Inflammatory macrophage (primary cell): ENCODE measurements at regions not wholly inside any gene's neighbourhood (a gene's known extent, or its start where the extent isn't known, plus 50 kb on each side); places are given as distances from the start of the nearest gene placed in this dataset.
"Not testable (repeated sequence)": the region's sequence is repeated elsewhere in the genome, so short reads cannot be mapped to it uniquely, and the experiment has no call there.

Source experiments
- DNase-seq, 2 donors: peaks; one replicate each; pipeline ENCODE4 v3.0.0-alpha.2; 2020 to 2022

DNA sequence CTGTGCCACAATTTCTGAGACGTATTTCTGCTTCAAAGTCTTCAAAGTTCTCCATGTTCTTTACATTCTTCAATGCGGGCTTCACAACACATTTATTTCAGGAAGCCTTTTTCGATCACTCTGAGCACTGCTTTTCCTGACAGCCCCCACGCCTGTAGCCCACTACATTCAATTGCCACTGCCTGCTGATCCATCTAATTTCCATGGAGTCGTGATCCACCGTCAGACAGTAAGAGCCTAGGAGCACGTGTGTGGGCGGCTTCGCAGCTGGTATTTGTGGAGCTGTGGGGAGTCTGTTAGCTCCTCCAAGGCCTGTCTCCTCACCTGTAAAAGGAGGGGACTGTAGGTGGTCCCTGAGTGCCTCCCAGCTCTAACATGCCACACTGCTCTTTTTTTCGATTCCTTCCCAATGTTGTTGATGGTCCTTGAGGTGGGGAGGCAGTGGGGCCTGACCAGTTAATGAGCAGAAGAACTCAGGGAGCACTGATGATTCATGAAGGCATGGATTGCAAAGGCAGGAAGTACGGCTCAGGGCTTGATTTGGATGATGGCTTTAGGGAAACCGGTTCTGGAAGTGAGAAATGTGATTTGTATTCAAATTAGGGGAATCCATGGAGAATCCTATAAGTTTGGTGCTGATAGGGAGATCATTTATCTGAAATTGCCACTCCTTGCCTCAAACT, 401.1 kb upstream of the PODXL start:
- DNase-seq, result no peak

DNA sequence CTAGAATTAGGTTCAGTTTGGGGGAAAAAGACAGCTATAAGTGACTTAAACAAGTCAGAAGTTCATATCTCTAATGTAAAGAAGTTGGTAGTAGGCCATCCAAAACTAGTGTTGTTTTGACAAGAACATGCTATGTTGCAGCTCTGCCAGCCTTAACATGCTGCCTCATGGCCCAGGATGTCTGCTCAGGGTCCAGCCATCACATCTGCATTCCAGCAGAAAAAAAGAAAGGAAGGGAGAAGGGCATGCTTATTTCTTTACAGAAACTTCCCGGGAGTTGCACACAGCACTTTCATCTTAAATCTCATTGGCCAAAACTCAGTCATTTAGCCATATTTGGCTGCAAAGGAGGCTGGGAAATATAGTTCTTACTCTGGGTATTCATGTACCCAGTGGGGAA, 400.4 kb upstream of the PODXL start:
- no peak for DNase-seq

- DNase-seq, result no peak
Measured at GRCh38 chr7:131955679-131956078, 399.3 kb upstream of the PODXL start.

DNA sequence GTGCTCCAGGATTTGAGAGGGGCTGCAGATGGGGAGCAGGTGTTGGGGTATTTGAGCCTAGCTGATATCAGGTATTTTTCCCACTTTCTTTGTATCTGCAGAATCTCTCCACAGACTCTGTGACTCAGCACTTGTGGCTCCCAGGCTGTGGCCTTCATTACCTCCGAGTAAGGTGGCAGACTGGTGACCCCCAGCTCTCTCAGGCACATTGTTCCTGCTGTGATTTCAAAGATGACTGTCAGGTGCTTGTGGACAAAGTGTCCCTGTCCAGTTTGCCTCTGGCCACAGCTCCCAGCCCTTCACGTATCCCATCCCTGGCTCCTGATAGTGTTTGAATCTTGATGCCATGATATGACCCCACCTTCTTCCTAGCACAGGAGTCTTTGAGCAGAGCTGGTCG, 396.8 kb upstream of the PODXL start:
- no peak for DNase-seq

GRCh38 chr7:131952365-131952764, 395.9 kb upstream of the PODXL start:
- no peak for DNase-seq

- no peak for DNase-seq
Measured at GRCh38 chr7:131950758-131951157, 394.3 kb upstream of the PODXL start.

GRCh38 chr7:131949659-131950058, 393.2 kb upstream of the PODXL start:
- DNase-seq, result no peak

- no peak for DNase-seq
Measured at GRCh38 chr7:131948434-131949053, 392.1 kb upstream of the PODXL start.

GRCh38 chr7:131947661-131948060, 391.2 kb upstream of the PODXL start:
- no peak for DNase-seq

DNA sequence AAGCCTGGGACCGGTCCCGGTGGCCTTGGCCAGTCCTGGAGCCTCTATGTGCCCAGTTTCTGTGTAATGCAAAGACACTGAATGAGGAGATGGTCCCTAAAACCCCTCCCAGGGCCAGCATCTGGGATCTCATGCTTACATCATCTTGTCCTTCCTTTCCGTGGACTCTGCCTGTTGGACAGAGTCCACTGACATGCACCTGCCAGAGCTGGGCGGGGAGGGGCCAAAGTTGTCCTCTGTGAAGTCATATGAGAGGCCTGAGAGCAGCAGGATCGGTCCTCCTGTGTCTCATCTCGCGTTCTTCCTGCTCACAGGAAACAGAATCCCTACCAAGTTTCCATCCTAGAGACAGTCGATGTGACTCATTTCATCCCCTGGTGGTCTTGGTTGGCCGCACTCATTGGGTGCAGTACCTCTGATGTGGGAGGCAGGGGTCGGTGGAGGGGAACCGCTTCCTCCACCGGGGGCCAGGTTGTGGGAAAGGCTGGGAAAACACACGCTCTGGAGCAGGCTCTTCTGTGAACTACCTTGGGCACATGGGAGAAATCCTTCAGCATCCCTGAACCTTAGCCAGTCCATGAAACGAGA, 389.6 kb upstream of the PODXL start:
- DNase-seq, result no peak

DNA sequence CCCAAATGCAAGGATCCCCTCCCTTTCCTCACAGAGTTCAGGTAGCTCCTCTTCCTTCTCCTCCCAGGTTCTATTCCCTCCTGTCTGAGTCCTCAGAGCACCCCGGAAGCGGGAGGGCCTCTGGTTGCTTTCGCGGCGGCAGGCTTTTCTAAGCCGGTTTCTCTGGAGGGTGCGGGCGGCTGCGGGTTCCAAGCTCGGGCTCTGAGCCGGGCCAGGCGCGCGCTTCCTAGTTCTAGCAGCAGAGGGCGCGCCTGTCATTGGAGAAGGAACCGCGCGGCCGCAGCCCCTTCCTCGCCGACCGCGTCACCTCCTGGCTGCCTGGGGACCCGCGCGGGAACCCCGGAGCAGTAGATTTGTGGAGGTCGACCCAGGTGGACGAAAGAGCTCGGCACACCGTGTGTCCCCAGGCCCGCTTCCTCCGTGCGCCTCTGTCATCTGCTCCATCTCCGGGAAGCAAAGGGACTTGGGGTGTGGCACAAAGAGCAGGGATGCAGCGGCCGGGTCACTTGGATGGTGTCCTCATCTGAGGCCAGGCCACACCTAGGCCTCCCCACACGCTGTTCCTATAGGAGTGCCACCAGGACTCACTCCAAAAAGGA, 389.0 kb upstream of the PODXL start:
- peak in 1 of 2 donors; percentile 26 for DNase-seq

- DNase-seq, result no peak
Measured at GRCh38 chr7:131944556-131945069, 388.2 kb upstream of the PODXL start.

DNA sequence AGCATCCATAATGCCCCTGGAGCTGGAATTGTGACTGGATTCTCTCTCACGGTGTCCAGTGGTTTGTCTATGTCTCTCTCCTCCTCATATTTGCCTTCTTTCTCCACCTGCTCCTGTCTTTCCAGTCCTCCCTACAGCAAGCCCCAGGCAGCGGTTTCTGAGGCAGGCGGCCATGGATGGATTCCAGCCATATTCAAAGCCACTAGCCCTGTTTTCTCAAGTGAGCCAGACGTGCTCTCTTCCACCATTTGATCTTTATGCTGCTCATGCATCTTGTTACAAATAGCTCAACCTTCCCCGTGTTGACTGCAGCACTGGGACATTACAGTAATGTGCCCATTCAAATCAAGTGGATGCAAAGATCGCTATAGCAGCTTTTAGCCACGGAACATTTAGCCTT, 387.2 kb upstream of the PODXL start:
- DNase-seq, result no peak

DNA sequence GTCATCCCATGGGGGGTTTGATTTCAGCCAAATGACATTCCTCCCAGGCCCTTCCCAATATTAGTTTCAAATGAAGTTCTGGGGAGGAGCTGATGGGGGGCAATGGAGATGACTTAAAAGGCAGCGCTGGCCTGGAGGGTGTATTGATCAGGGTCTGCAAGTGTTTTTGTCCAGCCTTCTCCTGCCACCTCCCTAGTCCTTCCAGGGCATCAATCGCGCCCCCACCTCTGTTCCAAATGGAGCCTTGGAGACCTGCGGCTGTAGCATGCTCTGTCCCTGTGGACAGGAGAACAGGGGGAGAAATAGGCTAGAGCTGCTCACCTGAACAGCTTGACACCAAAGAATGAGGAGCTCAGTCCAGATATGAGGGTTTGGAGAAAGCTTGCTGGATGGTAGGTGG, 386.8 kb upstream of the PODXL start:
- DNase-seq, result no peak

DNA sequence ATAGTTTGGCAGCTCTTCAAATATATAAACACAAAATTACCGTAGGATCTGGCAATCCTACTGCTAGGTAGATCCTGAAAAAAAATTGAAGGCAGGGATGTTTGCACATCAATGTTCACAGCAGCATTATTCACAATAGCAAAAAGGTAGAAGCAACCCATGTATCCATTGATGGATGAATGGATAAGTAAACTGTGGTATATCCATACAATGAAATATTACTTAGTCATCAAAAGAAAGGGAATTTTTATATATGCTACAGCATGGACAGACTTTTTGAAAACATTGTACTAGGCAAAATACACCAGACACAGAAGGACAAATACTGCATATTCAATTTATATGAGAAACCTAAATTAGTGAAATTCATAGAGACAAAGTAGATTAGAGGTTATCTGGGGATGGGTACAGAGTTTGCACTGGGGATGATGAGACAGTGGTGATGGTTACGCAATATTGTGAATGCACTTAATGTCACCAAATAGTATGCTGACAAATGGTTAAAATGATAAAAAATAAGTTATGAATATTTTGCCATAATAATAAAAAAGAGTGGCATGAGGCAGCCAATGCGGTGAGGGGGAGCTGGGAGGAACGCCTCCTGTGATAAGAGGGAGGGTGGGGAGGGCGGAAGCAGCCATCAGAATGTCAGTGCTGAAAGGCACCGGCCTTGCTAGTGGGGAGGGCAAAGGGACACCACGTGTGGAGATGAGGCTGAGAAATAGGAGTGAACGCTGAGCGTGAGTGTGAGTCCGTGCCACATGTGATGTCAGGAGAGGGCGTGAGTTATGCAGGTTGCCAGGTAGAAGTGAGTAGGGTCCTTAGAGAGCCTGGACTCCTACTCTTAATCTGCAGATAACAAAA, 386.1 kb upstream of the PODXL start:
- no peak for DNase-seq

DNA sequence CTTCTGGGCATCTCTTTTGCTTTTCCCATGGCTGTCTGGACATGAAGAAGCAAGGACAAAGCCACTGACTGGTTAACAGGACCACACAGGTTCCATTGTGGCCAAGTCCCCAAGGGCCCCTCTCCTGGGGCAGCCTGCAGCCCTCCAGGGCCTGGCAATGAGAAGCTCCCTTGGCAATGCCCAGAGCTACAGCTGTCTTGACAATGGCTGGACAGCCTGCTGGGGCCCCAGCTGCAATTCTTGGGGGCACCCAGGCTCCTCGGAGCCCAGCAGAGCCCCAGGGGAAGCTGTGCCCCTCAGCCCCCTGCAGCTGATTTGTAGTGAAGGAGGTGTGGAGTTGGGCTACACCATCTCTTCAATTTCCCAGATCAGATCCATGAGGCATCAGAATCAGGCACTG, 384.9 kb upstream of the PODXL start:
- DNase-seq, result no peak

- no peak for DNase-seq
Measured at GRCh38 chr7:131940621-131941165, 384.3 kb upstream of the PODXL start.

DNA sequence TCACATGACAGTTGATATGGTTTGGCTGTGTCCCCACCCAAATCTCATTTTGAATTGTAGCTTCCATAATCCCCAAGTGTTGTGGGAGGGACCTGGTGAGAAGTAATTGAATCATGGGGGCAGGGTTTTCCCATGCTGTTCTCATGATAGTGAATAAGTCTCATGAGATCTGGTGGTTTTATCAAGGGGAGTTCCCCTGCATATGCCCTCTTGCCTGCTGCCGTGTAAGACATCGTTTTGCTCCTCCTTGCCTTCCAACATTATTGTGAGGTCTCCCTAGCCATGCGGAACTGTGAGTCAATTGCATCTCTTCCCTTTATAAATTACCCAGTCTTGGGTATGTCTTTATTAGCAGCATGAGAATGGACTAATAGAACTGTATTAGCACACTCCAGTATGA, 382.4 kb upstream of the PODXL start:
- DNase-seq, result not testable (repeated sequence)

GRCh38 chr7:131937868-131938267, 381.4 kb upstream of the PODXL start:
- no peak for DNase-seq

- no peak for DNase-seq
Measured at GRCh38 chr7:131935180-131935579, 378.8 kb upstream of the PODXL start.

DNA sequence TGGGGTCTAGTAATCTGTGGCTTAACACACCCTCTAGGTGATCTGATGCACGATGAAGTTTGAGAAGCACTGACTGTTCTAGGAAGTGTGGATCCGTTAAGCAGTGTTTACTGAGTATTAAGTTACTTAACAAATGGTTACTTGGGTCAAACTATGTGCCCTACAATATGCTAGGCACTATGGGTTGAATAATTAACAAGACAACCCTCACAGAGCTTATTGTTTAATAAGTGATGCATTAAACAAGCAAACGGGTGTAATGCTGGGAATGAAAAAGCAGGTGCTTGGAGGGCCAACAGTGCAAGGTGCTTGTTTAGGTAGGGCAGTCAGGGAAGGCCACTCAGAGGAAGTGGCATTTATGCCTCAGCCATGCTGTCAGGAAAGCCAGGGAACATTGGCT, 378.0 kb upstream of the PODXL start:
- DNase-seq, result no peak

DNA sequence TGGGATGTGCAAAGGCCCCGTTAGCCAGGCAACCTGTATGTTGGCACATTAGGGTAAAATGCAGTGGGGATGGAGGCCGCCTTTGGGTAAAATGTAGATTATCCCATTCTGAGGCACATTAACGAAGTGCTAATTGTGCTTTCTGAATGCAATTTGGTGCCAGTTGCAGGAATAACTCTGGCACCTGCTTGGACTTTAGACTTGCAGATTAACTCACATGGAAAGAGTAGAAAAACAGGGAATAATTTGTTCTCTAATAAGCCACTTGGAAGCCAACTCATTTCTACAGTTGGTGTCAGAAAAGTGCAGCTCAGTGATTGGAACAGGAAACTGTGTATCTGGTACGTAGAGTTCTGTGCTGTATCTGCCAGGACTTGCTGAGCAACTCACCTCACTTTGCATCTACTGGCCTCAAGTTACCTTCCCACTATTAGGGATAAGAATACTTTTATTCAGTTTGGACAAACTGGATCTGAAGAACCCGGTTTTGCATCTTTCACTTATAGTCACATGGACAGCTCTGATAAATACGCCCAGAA, 377.4 kb upstream of the PODXL start:
- no peak for DNase-seq
